Ishikawa (cell line): ENCODE measurements at regions not wholly inside any gene's neighbourhood (a gene's known extent, or its start where the extent isn't known, plus 50 kb on each side); places are given as distances from the start of the nearest gene placed in this dataset.

Source experiments
- CEBPB ChIP-seq: IDR thresholded peaks from 2 replicates; pipeline ENCODE4 v1.6.1; 2012
- EGR1 ChIP-seq: IDR thresholded peaks from 2 replicates; pipeline ENCODE4 v1.6.1; 2012
- EP300 ChIP-seq: IDR thresholded peaks from 2 replicates; pipeline ENCODE4 v1.6.1; 2012; ENCODE audit warnings: borderline replicate concordance
- FOXM1 ChIP-seq: IDR thresholded peaks from 2 replicates; pipeline ENCODE4 v1.6.1; 2012; ENCODE audit warnings: low read depth, borderline replicate concordance
- MAX ChIP-seq: IDR thresholded peaks from 2 replicates; pipeline ENCODE4 v1.6.1; 2012
- RAD21 ChIP-seq: IDR thresholded peaks from 2 replicates; pipeline ENCODE4 v1.6.1; 2012; ENCODE audit warnings: low read depth
- TAF1 ChIP-seq: IDR thresholded peaks from 2 replicates; pipeline ENCODE4 v1.6.1; 2012; ENCODE audit warnings: low read depth, mild to moderate bottlenecking
- TCF12 ChIP-seq: IDR thresholded peaks from 2 replicates; pipeline ENCODE4 v1.6.1; 2012; ENCODE audit warnings: low read depth
- USF1 ChIP-seq: IDR thresholded peaks from 2 replicates; pipeline ENCODE4 v1.6.1; 2012
- YY1 ChIP-seq: IDR thresholded peaks from 2 replicates; pipeline ENCODE4 v1.6.1; 2012; ENCODE audit warnings: low read depth
- ZBTB7A ChIP-seq: IDR thresholded peaks from 2 replicates; pipeline ENCODE4 v1.6.1; 2012; ENCODE audit warnings: low read depth

- TF ChIP-seq EGR1: no peak
- TF ChIP-seq TAF1: no peak
- TF ChIP-seq CEBPB: no peak
- no peak for TF ChIP-seq USF1
- no peak for TF ChIP-seq ZBTB7A
- TF ChIP-seq FOXM1: no peak
- no peak for TF ChIP-seq TCF12
- no peak for TF ChIP-seq MAX
- TF ChIP-seq EP300: no peak
- no peak for TF ChIP-seq RAD21
- no peak for TF ChIP-seq YY1
Measured at GRCh38 chr17:12348476-12348875, 317.2 kb upstream of the MYOCD start.
